COR-L47 (cell line): ENCODE measurements at regions not wholly inside any gene's neighbourhood (a gene's known extent, or its start where the extent isn't known, plus 50 kb on each side); places are given as distances from the start of the nearest gene placed in this dataset.
"Not testable (repeated sequence)": the region's sequence is repeated elsewhere in the genome, so short reads cannot be mapped to it uniquely, and the experiment has no call there.

Experiments
- DNase-seq: peaks from one replicate; lab custom pipeline; 2025; lab: John Stamatoyannopoulos, UW

DNA sequence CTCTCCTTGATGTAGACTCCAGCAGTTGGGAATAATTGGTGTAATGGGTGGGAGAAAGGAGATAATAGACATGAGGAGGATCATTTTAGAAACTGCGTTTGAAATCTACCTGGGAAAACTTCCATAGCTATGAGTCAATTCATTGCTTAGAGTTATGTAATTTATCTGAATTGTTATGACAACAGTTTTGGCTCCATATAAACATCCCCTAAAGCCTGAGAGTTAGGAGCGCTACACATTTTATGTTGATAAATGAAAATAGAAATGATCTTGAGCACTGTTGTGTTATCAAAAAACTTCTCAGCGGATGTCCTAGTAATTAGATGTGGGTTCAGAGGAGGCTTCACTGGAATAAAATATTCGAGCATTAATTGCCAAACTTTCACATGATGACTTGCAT is 573.4 kb downstream of the TSN start:
- DNase-seq = no peak

DNA sequence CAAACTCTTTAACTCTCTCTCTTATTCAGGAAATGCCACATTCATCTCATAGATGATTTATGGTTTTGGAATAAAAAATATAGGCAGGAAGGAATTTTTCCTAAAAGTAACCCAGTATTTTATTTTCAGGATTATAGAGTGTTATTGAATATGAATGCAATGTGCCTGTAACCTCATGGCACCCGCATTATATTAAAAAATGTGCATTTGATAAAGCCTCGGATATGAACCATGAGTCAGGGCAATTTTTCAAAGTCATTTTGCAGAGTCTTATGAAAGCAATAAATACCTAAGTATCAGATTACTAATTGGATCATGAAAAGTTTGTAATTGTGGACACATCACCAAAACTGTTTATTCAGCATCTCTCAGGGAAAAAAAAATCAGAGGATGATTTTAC is 573.8 kb downstream of the TSN start:
- DNase-seq = no peak

DNA sequence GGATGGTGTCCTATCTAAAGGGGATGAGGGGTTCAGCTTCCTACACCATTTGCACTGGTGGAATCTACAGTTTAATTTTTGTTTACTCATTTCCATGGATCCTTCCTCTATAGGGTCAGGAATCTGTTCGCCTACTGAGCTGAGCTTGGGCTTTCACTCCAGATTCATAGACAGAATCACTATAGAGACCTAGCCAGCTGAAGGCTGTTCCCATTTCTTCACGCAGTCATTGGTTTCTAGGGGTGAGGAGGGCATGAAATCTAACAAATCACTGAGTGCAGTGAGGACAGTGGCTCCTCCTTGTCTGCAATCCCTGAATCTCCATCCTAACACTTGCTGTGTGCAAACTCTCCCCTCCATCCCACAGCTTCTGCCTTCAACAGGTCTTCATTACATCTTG is 578.5 kb downstream of the TSN start:
- DNase-seq = no peak

DNA sequence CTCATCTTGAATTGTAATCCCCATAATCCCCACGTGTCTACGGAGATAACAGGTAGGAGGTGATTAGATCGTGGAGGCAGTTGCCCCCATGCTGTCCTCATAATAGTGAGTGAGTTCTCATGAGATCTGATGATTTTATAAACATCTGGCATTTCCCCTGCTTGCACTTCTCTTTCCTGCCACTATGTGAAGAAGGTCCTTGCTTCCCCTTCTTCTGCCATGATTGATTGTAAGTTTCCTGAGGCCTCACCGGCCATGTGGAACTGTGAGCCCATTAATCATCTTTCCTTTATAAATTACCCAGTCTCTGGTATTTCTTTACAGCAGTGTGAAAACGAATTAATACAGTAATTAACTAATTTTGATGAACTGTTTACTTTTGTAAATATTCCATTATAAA is 582.5 kb downstream of the TSN start:
- DNase-seq = no peak

DNA sequence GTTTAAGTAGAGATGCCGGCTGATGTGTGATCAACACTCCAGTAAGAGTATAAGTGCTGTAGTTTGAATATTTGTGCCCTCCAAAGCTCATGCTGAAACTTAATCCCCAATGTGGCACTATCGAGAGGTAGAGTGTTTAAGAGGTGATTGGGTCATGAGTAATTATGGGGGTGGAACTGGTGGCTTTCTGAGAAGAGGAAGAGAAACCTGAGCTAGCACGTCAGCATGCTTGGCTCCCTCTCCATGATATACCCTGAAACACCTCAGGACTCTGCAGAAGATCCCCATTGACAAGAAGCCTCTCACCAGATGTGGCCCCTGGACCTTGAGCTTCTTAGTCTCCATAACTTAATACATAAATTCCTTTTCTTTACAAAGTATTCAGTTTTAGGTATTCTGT is 584.8 kb downstream of the TSN start:
- no peak for DNase-seq

DNA sequence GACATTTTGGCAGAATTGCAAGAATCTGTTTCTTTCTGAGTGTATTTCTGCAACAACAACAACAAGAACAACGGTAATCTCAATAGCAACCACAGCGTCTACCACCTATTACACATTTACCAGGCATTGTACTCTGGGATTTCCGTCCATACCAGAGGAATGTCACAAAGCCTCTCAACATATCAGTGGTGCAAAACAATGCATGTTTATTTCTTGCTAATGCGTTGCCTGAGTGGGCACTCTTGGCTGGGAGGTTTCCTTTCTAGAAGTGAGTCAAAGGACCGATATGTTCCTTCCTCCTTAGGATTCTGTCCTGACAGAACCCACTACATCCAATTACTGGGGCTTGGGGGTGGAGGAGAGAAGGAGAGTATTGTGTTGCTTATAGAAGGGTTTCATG is 585.6 kb downstream of the TSN start:
- no peak for DNase-seq

DNA sequence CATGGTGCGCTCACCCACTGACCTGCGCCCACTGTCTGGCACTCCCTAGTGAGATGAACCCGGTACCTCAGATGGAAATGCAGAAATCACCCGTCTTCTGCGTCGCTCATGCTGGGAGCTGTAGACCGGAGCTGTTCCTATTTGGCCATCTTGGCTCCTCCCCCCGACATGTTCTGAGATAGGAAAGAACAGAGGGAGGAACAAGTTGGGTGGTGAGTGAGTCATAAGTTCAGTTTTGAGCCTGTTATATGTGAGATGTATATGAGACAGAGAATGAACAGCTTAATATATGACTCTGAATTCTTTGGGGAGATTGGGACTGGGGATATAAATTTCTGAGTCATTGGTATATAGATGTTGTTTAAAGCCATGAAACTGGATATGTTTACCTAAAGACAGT is 596.7 kb downstream of the TSN start:
- DNase-seq = not testable (repeated sequence)

DNA sequence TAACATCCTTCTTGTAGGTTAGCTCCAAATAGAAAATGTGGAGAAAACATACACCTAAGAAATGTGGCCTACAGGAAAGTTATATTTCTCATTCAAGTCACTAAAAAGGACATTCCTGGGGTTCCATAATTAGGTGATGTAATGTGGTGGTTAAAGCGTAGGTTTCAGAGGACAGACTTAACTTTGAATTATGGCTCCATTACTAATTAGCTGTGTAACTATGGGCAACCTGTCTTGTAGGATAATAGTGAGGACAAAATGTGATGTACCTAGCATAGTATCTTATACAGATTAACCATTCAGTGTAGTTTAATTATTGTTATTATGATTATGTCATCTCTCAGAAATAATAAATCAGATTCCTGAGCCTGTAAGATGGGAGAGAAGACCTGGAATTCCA is 602.5 kb downstream of the TSN start:
- no peak for DNase-seq

DNA sequence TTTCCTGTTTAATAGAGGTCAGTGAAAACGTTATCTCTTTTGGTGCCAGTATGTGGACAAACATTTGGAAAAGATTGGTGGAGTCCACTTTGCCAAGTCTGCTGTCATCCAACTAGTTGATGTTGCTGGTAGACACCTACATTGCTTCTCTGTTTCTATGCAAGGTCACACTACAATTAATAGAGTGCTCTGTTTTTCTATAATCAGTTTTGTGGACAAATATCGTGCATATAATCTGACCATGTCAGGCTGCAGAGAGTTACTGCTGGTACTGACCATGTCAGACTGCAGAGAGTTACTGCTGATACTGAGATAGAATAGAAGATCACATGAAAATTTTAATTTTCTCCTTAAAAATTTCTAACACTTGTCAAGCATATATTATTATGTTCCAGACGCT is 603.3 kb downstream of the TSN start:
- DNase-seq = no peak

DNA sequence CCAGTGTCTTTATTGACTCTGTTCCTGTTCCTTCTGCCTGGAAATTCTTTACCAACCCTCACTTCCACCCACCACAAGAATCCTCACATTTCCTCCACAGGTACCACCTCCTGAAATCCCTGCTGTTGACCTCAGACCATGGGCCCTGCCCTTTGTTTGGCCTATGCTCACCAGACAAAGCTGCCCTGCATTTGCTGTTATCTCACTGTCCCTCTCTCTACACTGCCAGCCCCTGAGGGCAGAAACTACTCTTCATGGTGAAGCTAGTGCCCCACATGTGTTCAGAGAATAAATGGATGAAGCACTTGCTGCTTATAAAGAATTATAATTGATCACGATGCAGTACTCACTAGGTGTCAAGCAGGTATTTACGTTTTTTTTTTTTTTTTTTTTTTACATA is 608.4 kb downstream of the TSN start:
- no peak for DNase-seq

DNA sequence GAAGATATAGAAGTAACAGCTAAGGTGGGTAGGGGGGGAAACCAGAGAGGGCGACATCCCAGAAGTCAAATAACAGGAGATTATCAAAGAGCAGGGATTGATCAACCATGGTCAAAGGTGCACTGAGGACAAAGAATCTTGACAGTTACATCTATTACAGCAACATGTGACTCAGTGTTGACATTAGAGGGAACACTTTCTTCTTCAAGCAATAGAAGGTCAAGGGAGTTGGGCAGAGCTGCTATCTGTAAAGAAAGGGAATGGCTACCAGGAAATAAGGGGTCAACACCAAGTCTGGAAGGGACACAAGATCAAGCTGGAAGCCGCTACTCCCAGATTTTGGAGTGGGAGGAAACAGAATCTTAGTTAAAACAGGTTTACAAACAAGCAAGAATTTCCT is 611.0 kb downstream of the TSN start:
- no peak for DNase-seq

DNA sequence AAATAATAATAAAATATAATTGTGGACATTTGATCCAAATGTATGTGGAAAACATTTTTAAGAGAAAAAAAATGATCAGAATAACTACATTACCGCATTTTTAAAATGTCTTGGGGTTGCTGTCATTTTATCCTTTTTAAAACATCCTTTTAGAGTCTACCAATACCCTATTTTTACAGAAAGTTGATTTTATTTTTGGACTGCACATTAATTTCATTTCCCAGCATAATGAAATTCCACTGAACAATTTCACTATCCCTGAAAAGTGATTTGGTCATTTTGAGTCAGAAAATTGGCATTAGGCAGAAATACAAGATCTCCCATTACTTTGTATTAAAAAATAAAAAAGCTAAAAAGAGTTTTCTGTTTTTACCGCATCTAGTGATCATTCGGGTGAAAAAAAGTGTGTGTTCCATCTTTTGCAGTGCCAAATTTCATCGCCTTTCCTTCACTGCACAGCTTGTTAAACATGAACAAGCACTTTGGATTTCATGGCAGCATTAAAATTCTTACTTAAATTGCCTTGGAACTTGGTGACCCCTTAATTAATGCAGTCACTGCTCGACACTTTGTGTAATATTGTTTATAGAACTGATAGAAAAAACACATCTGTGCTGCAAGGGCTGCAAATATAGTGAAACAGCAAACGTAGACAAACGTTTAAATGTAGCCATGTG is 611.7 kb downstream of the TSN start:
- no peak for DNase-seq

DNA sequence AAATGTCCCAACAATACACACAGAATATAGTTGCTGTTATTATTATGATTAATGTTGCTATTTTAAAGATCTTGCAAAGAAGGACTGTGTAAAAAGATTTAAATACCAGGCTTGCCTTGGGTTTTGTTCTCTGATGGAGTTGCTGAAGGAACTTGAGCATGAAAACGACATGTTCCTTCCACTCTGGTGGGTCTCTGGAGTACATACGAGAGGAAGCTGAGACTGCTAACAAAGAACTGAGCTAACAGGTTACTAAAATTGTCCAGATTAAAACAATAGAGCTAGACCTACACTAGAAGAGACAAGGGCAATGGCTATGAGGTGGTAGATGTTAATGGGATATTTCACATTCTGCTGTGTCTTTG is 612.2 kb downstream of the TSN start:
- no peak for DNase-seq

DNA sequence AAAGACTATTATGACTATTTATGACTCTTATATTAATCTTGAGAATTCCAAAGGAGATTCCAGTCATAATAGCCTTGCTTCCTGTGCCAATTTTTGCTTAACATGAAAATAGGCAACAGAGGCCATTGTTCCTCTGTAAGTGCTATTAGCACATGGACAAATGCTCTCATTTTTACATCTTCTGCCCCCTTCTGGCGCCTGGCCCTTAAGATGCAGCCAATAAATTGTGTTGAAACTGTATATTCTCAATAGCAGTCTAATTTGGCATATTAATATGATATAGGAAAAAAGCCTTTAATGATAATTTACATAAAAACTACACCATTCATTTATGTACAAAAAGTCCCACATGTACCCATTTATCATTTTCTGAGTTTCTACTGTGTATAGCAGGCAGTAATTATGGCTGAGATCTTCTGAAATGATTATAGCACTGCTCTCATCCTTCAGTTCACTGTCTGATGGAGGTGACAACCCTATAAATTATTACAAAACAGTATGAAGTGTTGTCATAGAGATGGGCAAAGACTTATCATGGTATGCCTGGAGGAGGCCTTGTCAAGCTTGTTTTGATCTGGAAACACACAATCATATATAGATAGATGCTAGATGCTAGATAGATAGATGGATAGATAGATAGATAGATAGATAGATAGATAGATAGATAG is 613.3 kb downstream of the TSN start:
- DNase-seq = no peak

DNA sequence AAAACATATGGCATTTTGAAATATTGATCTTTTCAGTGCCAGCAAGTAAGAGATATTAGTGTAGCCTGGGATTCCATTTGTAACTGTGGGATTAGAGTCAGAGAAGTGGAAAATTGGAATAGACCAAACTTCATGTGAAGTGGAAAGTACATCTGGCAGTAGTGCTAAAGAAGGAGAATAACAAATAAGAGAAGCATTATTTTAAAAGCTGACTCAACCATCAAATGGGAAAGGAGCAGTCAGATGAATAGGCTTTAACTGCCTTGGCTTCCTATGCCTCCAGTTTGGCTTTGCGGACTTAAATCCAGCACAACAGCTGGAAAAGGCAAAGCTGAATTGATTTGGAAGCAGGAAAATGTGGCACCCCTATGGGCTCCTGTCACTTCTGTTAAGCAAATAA is 623.1 kb downstream of the TSN start:
- no peak for DNase-seq

DNA sequence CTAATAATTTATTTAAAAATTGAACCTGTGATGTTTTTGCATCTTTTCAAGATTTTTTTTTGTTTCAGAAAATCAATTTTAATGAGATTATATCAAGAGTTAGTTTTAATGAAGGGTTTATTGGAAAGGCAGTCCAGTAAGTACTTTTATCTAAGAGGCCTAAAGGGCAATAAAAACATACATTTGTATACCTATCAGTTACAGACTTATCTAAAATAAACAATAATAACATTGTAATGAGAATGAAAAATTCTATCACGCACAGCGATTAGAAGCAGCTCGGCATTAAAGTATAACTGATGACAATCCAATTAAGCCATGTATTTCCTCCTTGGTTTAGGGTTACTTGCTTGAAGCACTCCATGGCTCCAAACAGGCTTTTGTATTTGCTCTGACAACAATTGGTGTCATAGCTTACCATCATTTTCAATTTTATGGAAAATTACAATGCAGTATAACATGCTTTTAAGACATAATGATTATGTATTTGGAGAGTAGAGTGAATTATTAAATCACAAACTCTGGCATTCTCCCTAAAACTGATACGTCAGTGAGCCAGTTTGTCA is 629.4 kb downstream of the TSN start:
- no peak for DNase-seq

DNA sequence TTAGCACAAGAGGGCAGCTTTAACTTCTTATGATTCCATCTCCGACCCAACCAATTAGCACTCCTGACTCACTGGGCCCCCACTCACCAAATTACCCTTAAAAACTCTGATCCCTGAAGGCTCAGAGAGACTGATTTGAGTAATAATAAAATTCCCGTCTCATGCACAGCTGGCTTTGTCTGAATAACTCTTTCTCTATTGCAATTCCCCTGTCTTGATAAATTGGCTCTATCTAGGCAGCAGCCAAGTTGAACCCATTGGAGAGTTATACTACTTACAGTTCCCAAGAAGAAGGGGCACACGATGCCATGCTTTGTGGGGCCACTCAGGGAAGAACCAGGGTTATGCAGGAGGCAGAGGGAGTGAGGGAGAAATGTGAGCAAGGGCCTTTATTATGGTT is 632.8 kb downstream of the TSN start:
- DNase-seq = no peak

DNA sequence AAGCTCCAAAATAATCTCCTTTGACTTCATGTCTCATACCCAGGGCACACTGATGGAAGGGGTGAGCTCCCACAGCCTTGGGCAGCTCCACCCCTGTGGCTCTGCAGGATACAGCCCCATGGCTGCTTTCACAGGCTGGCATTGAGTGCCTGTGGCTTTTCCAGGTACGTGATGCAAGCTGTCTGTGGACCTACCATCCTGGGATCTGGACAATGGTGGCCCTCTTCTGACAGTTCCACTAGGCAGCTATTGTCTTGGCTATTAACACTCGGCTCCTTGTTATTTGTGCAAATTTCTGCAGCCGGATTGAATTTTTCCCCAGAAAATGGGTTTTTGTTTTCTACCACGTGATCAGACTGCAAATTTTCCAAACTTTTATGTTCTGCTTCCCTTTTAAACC is 634.2 kb downstream of the TSN start:
- DNase-seq = no peak

DNA sequence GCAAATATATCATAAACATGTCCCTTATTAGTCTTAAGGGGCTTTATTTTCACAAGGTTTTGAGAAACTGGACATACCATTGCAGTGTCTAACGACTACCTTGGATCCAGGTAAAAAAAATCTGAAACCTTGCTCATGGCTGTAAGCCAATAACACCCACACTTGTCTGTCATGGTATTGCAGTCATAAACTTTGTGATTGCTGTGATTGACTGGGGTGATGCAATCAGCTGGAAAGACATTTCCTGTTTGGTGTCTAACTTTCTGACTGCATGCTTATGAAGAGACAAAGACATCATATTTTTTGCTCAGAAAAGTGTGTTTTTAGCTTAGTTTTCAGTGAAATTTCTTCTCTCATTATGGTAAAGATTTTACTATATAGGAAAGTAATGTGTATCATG is 635.0 kb downstream of the TSN start:
- DNase-seq = no peak

DNA sequence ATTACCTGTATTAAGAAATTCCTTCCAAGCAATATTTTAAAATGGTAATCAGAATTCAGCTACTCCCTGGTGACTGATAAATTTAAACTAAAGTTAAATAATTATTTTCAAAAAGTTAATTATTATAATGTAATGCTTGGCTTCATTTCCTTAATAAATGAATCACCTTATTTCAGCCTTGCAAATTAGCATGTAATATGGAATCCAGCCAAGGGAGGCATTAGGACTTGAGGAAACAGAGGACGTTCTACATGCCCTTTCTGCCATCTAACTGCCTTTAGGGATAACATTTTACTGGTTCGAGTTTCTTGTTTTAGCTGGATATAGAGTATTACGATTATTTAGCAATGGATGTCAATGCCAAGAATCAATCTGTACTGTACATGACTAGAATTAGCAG is 636.3 kb downstream of the TSN start:
- DNase-seq = no peak

DNA sequence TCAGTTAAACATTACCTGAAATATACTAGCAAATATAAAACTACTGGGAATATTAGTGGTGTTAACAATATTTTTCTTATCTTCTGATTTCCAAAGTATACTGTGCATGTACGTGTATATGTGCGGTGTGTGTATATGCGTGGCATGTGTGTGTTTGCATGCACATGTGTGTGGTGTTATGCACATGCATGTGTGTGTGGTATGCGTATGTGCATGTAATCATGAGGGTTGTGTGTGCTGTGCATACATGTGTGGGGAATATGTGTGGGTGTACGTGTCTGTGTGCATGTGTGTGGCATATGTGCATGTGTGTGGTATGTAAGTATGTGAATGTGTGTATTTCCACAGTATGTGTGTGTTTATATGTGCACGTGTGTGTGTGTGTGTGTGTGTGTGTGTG is 640.2 kb downstream of the TSN start:
- no peak for DNase-seq

DNA sequence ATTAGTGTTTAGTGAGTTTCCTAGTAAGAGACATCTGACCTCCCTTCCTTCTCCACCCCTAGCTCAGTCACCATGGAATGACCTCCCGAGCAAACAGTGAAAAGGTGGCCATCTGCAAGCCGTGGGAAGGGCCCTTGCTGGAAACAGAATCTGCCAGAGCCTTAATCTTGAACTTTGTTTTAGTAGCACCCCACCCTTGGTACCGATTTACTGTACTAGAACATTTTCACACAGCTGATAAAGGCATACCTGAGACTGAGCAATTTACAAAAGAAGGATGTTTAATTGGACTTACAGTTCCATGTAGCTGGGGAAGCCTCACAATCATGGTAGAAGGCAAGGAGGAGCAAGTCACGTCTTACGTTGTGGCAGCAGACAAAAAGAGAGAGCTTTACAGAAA is 655.8 kb downstream of the TSN start:
- no peak for DNase-seq

DNA sequence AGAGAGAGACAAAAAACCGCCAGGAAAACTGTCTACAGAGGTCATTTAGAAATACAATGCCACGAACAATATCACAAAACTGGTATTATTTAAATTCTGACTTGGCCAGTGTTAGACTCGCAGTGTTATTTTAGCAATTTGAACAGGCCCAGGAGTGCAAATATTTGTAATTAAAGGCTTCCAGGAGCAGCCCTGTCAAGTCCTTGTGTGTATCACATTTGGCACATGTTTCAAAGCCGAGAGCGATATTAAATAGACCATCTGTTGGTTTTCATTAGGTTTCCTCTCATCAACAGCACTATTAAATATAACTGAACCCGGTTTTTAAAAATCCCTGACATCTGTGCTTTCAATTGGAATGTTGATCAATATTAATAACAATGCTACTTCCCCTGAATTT is 656.9 kb downstream of the TSN start:
- peak; percentile 17 for DNase-seq

DNA sequence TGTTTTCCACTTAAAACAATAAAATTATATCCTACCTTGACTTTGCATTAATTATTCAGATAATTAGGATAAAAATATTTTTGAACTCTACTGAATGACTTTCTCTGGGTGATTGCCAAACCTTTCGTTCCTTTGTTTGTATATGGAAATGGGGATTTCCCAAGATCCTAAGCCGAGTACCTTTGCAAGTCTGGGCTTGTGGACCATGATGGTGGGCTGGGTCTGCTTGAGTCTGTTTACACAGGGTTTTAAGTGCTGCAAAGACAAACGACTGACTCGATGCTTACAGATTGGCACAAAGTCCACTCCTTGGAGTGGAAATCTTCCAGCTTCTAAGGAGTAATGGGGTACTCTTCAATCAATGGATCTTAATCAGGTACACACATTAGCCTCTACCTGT is 659.5 kb downstream of the TSN start:
- peak; percentile 4 for DNase-seq
